ENCODE measurements at regions not wholly inside any gene's neighbourhood (a gene's known extent, or its start where the extent isn't known, plus 50 kb on each side); places are given as distances from the start of the nearest gene placed in this dataset.

GRCh38 chr10:118965645-118966044 lies 63.9 kb upstream of the NANOS1 start:
- H3K36me3 ChIP-seq: no peaks in the 10 kb centered on the region
- peaks cover 0 to 6% (median 0%) of the 10 kb centered on the region in 3 donors for H3K27me3 ChIP-seq
- no peak overlapping the region for H3K4me3 ChIP-seq
- no peak for DNase-seq
- no peaks in the 10 kb centered on the region for H3K9me3 ChIP-seq
- 48 to 75% (median 49%) methylated on average over 2 to 9 of the region's 9 CpGs for WGBS, 5 donors
- no peaks in the 10 kb centered on the region for H3K4me1 ChIP-seq
- TF ChIP-seq EP300 (IDR thresholded peaks at IDR 0.05): no peak
- no peak for TF ChIP-seq POLR2A (IDR thresholded peaks at IDR 0.05)
- TF ChIP-seq POLR2AphosphoS5 (IDR thresholded peaks at IDR 0.05): no peak
- no peak for TF ChIP-seq CTCF (IDR thresholded peaks at IDR 0.05)
- intact Hi-C loops (cut with DNase I; ENCODE audit: low total_unique reads): no loop called here
- no peak overlapping the region for H3K27ac ChIP-seq

GRCh38 chr10:118966076-118966849 lies 63.3 kb upstream of the NANOS1 start:
- Histone ChIP-seq H3K9me3 (no peaks in the 10 kb centered on the region), H3K4me1 (no peaks in the 10 kb centered on the region), H3K27ac (no peak overlapping the region), H3K4me3 (no peak overlapping the region), H3K27me3 (peaks cover 0 to 6% (median 0%) of the 10 kb centered on the region in 3 donors), H3K36me3 (no peaks in the 10 kb centered on the region)
- intact Hi-C loops (cut with DNase I; ENCODE audit: low total_unique reads): no loop called here
- DNase-seq: no peak
- no peak for TF ChIP-seq POLR2A (IDR thresholded peaks at IDR 0.05)
- TF ChIP-seq EP300 (IDR thresholded peaks at IDR 0.05): no peak
- no peak for TF ChIP-seq CTCF (IDR thresholded peaks at IDR 0.05)
- no peak for TF ChIP-seq POLR2AphosphoS5 (IDR thresholded peaks at IDR 0.05)
- WGBS, 5 donors: 86 to 91% (median 88%) methylated on average over 9 to 14 of the region's 14 CpGs

GRCh38 chr10:118966850-118967125 lies 62.7 kb upstream of the NANOS1 start:
- no peak overlapping the region for H3K4me3 ChIP-seq
- TF ChIP-seq EP300 (IDR thresholded peaks at IDR 0.05): no peak
- no peak for TF ChIP-seq POLR2AphosphoS5 (IDR thresholded peaks at IDR 0.05)
- TF ChIP-seq POLR2A (IDR thresholded peaks at IDR 0.05): no peak
- no peak for TF ChIP-seq CTCF (IDR thresholded peaks at IDR 0.05)
- DNase-seq: no peak
- H3K27ac ChIP-seq: no peak overlapping the region
- intact Hi-C loops (cut with DNase I; ENCODE audit: low total_unique reads): no loop called here
- peaks cover 0 to 6% (median 0%) of the 10 kb centered on the region in 3 donors for H3K27me3 ChIP-seq
- no peaks in the 10 kb centered on the region for H3K36me3 ChIP-seq
- WGBS, 5 donors: 85 to 95% (median 91%) methylated on average over 4 of the region's 4 CpGs
- H3K4me1 ChIP-seq: no peaks in the 10 kb centered on the region
- H3K9me3 ChIP-seq: no peaks in the 10 kb centered on the region

GRCh38 chr10:118967160-118967559 lies 62.4 kb upstream of the NANOS1 start:
- intact Hi-C loops (cut with DNase I; ENCODE audit: low total_unique reads): no loop called here
- Histone ChIP-seq H3K36me3 (no peaks in the 10 kb centered on the region), H3K4me1 (no peaks in the 10 kb centered on the region), H3K9me3 (no peaks in the 10 kb centered on the region), H3K4me3 (no peak overlapping the region), H3K27ac (no peak overlapping the region), H3K27me3 (peaks cover 0 to 6% (median 0%) of the 10 kb centered on the region in 3 donors)
- WGBS, 5 donors: 69 to 89% (median 76%) methylated on average over 7 of the region's 7 CpGs
- DNase-seq: no peak
- no peak for TF ChIP-seq POLR2AphosphoS5 (IDR thresholded peaks at IDR 0.05)

GRCh38 chr10:118968060-118968459 lies 61.5 kb upstream of the NANOS1 start:
- TF ChIP-seq CTCF (IDR thresholded peaks at IDR 0.05) (no peak), EP300 (IDR thresholded peaks at IDR 0.05) (no peak), POLR2AphosphoS5 (IDR thresholded peaks at IDR 0.05) (no peak), POLR2A (IDR thresholded peaks at IDR 0.05) (no peak)
- intact Hi-C loops (cut with DNase I; ENCODE audit: low total_unique reads): no loop called here
- Histone ChIP-seq H3K4me3 (no peak overlapping the region), H3K27me3 (peaks cover 0 to 6% (median 0%) of the 10 kb centered on the region in 3 donors), H3K36me3 (no peaks in the 10 kb centered on the region), H3K27ac (no peak overlapping the region), H3K4me1 (no peaks in the 10 kb centered on the region), H3K9me3 (no peaks in the 10 kb centered on the region)
- WGBS, 5 donors: 72 to 82% (median 78%) methylated on average over 2 to 8 of the region's 8 CpGs
- peak in 1 of 2 donors; percentile 56 for DNase-seq

Measured in stomach (tissue), 8 donors.